CD4-positive, alpha-beta T cell treated with Interferon gamma for 1 hour (primary cell): ENCODE measurements at regions not wholly inside any gene's neighbourhood (a gene's known extent, or its start where the extent isn't known, plus 50 kb on each side); places are given as distances from the start of the nearest gene placed in this dataset.

Experiments
- DNase-seq: peaks from one replicate; pipeline ENCODE4 v3.0.0-alpha.2; 2020

- no peak for DNase-seq
Measured at GRCh38 chr9:129276486-129277230, 98.6 kb upstream of the IER5L start.

DNA sequence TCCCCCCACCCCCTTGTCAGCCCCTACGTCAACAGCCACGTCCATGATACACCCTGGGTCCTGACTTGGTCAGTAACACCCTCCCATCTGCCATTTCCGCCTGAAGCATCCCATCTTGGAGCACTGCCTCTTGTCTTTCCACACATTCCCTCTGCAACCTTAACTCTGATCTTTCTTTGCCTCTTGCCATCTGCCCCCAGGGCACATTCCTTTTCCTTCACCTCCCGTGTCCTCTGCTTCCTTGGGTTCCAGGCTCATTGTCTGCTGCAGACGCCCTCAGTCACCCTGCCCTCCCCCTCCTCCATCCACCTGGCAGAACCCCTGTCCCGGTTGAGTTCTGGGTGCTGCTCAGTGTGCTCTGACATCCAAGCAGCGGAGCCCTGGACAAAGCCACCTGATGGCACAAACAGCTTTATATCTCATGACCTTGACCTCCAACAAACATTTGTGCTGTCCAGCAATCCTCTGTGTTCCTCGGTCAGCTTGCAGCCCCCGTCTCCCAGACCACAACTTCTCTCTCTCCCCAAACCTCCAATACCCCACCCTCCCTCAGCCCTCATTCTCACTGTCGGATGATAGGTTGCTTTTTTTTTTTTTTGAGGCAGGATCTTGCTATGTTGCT, 97.7 kb upstream of the IER5L start:
- DNase-seq: no peak

DNA sequence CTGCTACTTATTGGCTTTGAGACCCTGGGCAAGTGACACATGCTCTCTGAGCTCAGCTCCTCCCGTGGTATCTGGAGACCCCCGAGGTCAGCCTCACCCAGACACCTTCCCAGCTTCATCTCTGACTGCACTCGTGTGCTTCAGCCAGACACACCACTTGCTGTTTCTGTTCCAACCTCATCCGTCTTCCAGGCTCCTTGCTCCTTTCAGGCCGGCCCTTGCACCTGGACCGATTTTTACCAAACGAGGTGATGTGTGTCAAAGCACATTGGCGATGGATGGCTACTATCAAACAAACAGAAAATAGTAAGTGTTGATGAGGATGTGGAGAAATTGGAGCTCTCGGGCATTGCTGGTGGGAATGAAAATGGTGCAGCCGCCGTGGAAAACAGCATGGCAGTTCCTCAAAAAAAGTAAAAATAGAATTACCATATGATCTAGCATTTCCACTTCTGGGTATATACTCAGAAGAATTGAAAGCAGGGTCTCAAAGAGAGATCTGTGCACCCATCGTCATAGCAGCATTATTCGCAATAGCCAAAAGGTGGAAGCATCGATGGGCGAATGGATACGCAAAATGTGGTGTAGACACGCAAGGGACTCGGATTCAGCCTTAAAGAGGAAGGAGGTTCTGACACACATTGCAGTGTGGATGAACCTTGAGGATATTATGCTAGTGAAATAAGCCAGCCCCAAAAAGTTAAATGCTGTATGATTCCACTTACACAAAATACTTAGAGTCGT, 96.1 kb upstream of the IER5L start:
- no peak for DNase-seq

DNA sequence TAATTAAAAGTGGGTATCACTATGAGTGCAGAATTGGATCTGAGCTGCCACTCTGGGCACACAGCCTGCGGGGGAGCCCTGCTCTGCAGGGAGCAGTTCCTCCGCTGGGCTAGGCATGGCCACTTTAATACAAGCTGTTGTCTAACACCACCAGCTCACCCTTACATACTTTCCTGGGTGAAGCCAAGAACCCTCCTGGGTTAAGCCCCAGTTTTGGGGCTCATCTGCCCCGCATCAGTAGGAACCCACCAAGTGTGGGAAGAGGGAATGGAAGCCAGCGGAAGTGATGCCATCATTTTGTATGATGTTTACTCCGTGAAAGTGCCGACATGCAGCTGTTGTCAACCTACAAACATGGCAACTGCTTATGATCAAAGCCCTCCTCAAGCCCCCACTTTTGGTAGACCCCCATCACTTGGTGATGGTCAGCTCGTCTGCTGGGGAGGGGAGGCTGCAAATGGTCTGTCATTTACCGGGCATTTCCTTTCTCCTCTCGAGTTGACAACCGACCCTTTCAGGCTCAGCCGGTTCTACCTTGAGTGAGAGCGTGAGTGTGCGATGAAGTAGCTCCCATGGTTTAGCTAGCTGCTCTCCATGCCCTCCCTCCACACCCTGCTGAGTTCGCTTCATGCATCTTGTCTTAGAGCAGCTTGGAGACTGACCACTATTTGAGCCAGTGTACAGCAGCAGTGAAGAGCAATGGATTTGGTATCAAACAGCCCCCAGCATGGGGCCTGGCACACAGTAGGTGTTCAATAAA, 95.3 kb upstream of the IER5L start:
- DNase-seq: no peak

GRCh38 chr9:129272348-129273025, 94.4 kb upstream of the IER5L start:
- no peak for DNase-seq

GRCh38 chr9:129270903-129271431, 92.9 kb upstream of the IER5L start:
- DNase-seq: no peak

DNA sequence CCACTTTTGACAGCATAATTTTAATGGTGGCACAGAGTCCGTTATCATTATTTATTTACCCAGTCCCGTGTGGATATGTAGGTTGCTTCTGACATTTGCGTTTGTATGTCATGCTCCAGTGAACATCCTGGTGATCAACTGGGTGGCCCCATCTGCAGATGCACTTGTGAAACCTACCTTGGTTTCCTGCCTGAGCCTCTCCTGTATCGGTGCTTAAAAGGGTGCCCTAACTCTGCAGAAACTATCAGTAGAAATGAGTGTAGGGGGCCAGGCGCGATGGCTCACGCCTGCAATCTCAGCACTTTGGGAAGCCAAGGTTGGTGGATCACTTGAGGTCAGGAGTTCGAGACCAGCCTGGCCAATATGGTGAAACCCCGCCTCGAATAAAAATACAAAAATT, 92.1 kb upstream of the IER5L start:
- peak; percentile 41 for DNase-seq

DNA sequence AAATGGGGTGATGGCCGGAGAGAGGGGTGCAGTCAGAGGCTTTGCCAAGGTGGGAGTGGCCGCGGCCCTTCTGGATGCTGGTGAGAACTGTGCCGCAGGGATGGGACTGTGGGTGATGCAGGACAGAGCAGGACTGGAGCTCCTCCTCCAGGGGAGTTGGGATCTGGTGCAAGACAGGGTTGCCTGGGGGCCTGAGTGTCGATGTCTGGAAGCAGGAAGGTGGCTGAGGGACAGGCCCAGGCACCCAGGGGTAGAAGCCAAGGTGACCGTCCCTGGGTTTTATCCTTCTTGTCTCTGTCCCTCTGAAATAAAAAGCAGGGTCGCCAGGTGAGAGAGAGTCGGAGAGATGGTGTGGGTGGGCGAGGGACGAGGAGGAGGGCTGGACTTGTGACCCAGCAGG, 89.1 kb upstream of the IER5L start:
- DNase-seq: no peak

DNA sequence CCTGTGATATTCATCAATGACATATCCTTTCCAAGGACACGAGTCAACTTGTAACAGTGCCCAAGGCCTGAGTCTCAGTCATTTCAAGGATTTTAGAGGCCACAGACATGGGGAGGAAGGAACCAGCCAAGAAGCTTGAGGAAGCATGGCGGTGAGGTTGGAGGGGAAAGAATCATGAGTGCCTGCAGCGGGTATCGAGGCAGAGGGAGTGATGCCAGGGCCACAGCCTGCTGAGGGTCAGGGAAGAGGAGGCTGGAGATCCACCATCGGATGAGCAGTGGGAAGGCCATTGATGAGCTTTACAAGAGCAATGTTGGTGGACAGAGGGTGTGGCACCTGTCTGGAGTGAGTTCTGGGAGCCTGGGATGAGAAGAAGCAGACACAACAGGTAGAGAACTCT, 88.5 kb upstream of the IER5L start:
- DNase-seq: no peak

- DNase-seq: no peak
Measured at GRCh38 chr9:129264388-129264787, 86.3 kb upstream of the IER5L start.

DNA sequence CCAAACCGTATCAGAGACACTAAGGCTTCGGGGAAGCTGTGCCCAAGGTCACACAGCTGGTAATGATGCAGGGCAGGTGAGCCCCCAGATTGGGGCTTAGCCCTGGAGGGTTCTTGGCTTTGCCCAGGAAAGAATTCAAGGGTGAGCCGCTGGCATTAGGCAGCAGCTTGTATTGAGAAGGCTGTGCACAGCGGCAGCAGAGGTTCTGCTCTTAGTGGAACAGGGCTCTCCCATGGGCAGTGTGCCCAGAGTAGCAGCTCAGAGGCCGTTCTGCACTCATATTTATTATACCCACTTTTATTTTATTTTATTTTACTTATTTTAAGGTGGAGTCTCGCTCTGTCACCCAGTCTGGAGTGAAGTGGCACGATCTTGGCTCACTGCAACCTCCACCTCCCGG, 85.8 kb upstream of the IER5L start:
- no peak for DNase-seq

GRCh38 chr9:129262261-129262660, 84.2 kb upstream of the IER5L start:
- DNase-seq: no peak

- DNase-seq: no peak
Measured at GRCh38 chr9:129259375-129259774, 81.3 kb upstream of the IER5L start.

GRCh38 chr9:129258823-129259301, 80.8 kb upstream of the IER5L start:
- DNase-seq: no peak

- DNase-seq: peak; percentile 94
Measured at GRCh38 chr9:129258124-129258822, 80.2 kb upstream of the IER5L start.

- DNase-seq: no peak
Measured at GRCh38 chr9:129256959-129257713, 79.1 kb upstream of the IER5L start.

GRCh38 chr9:129254566-129255287, 76.7 kb upstream of the IER5L start:
- DNase-seq: no peak

DNA sequence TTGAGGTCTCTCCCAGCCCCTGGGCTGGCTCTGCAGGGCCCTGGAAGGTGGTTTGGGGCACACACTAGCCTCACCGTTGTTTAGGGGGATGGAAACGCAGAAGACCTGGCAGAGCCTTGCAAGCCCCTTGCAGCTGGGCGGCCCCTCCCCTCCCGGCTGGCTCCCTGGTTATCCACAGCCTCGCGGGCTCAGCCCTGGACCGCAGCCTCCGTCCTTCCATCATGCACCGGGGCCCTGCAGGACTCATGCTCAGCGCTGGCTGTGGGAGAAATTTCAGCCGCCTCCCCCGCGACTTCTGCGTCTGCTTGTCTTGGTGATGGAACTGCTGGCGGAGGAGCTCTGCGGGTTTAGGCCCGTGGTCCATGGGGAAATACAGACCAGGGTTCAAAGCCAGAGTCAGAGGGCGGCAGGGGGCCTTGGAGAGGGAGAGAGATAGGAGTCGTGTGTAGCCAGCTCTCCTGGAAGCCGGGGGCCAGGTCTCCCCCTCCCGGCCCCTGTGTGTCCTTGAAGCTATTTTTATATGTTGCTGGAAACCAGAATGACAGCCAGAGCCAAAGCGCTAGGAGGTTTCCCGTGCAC, 75.8 kb upstream of the IER5L start:
- no peak for DNase-seq

DNA sequence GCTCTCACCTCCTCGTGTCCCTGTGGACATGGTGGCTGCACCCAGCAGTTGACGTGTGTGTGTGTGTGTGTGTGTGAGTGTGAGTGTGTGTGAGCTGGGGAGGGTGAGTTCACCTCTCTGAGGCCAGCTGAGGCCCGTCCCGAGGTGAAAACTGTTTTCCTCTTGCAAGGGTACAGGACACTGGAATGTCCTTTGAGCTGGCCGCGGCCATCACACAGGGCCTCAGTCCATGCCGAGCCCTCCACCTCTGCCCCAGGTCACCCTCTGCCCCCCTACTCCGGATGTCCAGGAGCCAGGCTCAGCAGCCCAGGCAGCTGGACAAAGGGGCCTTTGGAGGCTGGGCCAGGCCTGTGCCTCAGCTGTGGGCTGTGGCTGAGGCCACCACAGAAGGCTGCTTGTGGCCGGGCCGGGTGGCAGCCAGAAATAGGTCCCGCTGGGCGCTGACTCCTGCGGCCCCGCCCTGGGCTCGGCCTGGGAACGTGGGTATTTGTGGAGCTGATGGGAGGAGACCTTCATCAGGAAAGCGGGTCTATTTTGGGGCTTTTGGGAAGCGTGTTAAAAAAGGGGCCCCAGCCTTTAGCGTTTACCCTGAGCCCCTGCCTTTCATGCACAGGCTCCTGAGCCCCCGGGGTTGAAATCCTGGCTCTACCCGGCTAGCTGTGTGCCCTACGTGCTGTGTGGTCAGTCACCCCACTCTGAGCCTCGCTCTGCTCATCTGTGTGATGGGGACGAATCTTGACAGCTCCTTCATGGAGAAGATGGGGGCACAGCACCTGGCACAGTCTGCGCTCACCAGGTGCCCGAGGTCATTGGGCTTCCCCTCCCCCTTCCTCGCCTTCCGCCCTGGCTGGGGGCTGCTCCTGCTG, 75.1 kb upstream of the IER5L start:
- DNase-seq: no peak
